NCI-H2029 treated with DMSO at 0.1 percent for 48 hours (cell line): ENCODE measurements at regions not wholly inside any gene's neighbourhood (a gene's known extent, or its start where the extent isn't known, plus 50 kb on each side); places are given as distances from the start of the nearest gene placed in this dataset.

ENCODE experiments used
- DNase-seq: peaks from one replicate; lab custom pipeline; 2025; lab: John Stamatoyannopoulos, UW

GRCh38 chr1:80424249-80424648, 1376.5 kb upstream of the ADGRL2 start:
- no peak for DNase-seq

- DNase-seq, result no peak
These were observed 1382.6 kb upstream of the ADGRL2 start for GRCh38 chr1:80418134-80418533.

GRCh38 chr1:80417671-80418070, 1383.1 kb upstream of the ADGRL2 start:
- DNase-seq, result no peak

- no peak for DNase-seq
These were observed 1386.8 kb upstream of the ADGRL2 start for GRCh38 chr1:80413969-80414368.

GRCh38 chr1:80410233-80410632, 1390.5 kb upstream of the ADGRL2 start:
- DNase-seq, result no peak

GRCh38 chr1:80403471-80403893, 1397.0 kb upstream of the ADGRL4 start:
- DNase-seq, result no peak

GRCh38 chr1:80402625-80403024, 1396.1 kb upstream of the ADGRL4 start:
- DNase-seq, result no peak

- DNase-seq, result no peak
These were observed 1395.2 kb upstream of the ADGRL4 start for GRCh38 chr1:80401757-80402156.

GRCh38 chr1:80392529-80392928, 1386.0 kb upstream of the ADGRL4 start:
- DNase-seq, result no peak

GRCh38 chr1:80385650-80386049, 1379.1 kb upstream of the ADGRL4 start:
- no peak for DNase-seq

- DNase-seq, result no peak
These were observed 1378.4 kb upstream of the ADGRL4 start for GRCh38 chr1:80384959-80385358.

- DNase-seq, result no peak
These were observed 1377.7 kb upstream of the ADGRL4 start for GRCh38 chr1:80384083-80384830.

- no peak for DNase-seq
These were observed 1369.1 kb upstream of the ADGRL4 start for GRCh38 chr1:80375662-80376061.

GRCh38 chr1:80375109-80375508, 1368.6 kb upstream of the ADGRL4 start:
- no peak for DNase-seq

- DNase-seq, result no peak
These were observed 1363.2 kb upstream of the ADGRL4 start for GRCh38 chr1:80369780-80370179.

- DNase-seq, result no peak
These were observed 1360.5 kb upstream of the ADGRL4 start for GRCh38 chr1:80367058-80367457.

- no peak for DNase-seq
These were observed 1359.0 kb upstream of the ADGRL4 start for GRCh38 chr1:80365359-80366021.

- no peak for DNase-seq
These were observed 1357.4 kb upstream of the ADGRL4 start for GRCh38 chr1:80363689-80364475.

GRCh38 chr1:80359666-80360065, 1353.1 kb upstream of the ADGRL4 start:
- no peak for DNase-seq

GRCh38 chr1:80349218-80349617, 1342.7 kb upstream of the ADGRL4 start:
- DNase-seq, result no peak

GRCh38 chr1:80341021-80341420, 1334.5 kb upstream of the ADGRL4 start:
- no peak for DNase-seq

- DNase-seq, result no peak
These were observed 1311.6 kb upstream of the ADGRL4 start for GRCh38 chr1:80318108-80318507.

- DNase-seq, result no peak
These were observed 1304.2 kb upstream of the ADGRL4 start for GRCh38 chr1:80310703-80311245.
